ENCODE measurements at regions not wholly inside any gene's neighbourhood (a gene's known extent, or its start where the extent isn't known, plus 50 kb on each side); places are given as distances from the start of the nearest gene placed in this dataset.
A peak's percentile ranks its signal among the peaks of the same experiment; 100 is the strongest.

GRCh38 chr13:38577048-38577447, 109.8 kb upstream of the FREM2 start (continued):
- TF ChIP-seq ATF2 (CRISPR knock-in tag; IDR thresholded peaks at IDR 0.05; ENCODE audit: borderline replicate concordance, low read depth) (no peak), HMGXB4 (CRISPR knock-in tag; IDR thresholded peaks at IDR 0.05) (no peak), FOXK1 (CRISPR knock-in tag; IDR thresholded peaks at IDR 0.05) (no peak), NFYB (CRISPR knock-in tag; conservative IDR thresholded peaks at IDR 0.05; ENCODE audit: low read depth) (no peak), STAT6 (CRISPR knock-in tag; conservative IDR thresholded peaks at IDR 0.05; ENCODE audit: low read depth) (no peak), ESRRA (CRISPR knock-in tag; IDR thresholded peaks at IDR 0.05; ENCODE audit: borderline replicate concordance) (no peak)

GRCh38 chr13:38582133-38582532, 104.7 kb upstream of the FREM2 start:
- ChIA-PET CTCF (interaction anchor here (0.6 to 1.8 kb wide), 44 partner anchors 10 to 1154 kb away, joined by 3 to 9 read pairs (median 3); partner anchors contain the start of genes FREM2 and UFM1), POLR2A (no interaction called here)
- TF ChIP-seq E2F4 (CRISPR knock-in tag; IDR thresholded peaks at IDR 0.05; ENCODE audit: borderline replicate concordance, low read depth) = no peak
- peak; percentile 27; the same call in 1 of the 2 replicates for TF ChIP-seq CTCF (IDR thresholded peaks at IDR 0.05)
- no peak overlapping the region for H3K27ac Mint-ChIP-seq
- DNase-seq (ENCODE audit: low spot score) (no peak), ATAC-seq (peak; percentile 91)
- H3K27me3 Mint-ChIP-seq (ENCODE audit: low read depth) = no peaks in the 10 kb centered on the region
- no peaks in the 10 kb centered on the region for H3K36me3 Mint-ChIP-seq
- H3K9me3 Mint-ChIP-seq = no peaks in the 10 kb centered on the region
- H3K4me1 Mint-ChIP-seq = peaks cover 3% of the 10 kb centered on the region; the same call in 1 of the 2 replicates
- no peak overlapping the region for H3K4me3 Mint-ChIP-seq

GRCh38 chr13:38590230-38590629, 96.6 kb upstream of the FREM2 start:
- Mint-ChIP-seq H3K9me3 (peaks cover 10% of the 10 kb centered on the region), H3K27ac (no peak overlapping the region), H3K4me3 (no peak overlapping the region), H3K36me3 (no peaks in the 10 kb centered on the region), H3K4me1 (no peaks in the 10 kb centered on the region), H3K27me3 (ENCODE audit: low read depth) (no peaks in the 10 kb centered on the region)
- no peak for ATAC-seq
- DNase-seq (ENCODE audit: low spot score) = no peak
- CTCF ChIA-PET = no interaction called here
- no peak for TF ChIP-seq ZNF532 (CRISPR knock-in tag; IDR thresholded peaks at IDR 0.05; ENCODE audit: borderline replicate concordance)
- TF ChIP-seq EMX1 (CRISPR knock-in tag; IDR thresholded peaks at IDR 0.05) = no peak
- no peak for TF ChIP-seq TEAD1 (CRISPR knock-in tag; IDR thresholded peaks at IDR 0.05)
- TF ChIP-seq NR3C1 (CRISPR knock-in tag; conservative IDR thresholded peaks at IDR 0.05; ENCODE audit: low read depth) = no peak
- TF ChIP-seq ATF3 (CRISPR knock-in tag; conservative IDR thresholded peaks at IDR 0.05) = no peak
- TF ChIP-seq ZNF317 (CRISPR knock-in tag; IDR thresholded peaks at IDR 0.05; ENCODE audit: borderline replicate concordance, low read depth) = no peak
- TF ChIP-seq HMGXB4 (CRISPR knock-in tag; IDR thresholded peaks at IDR 0.05) = no peak
- TF ChIP-seq CBFB (CRISPR knock-in tag; IDR thresholded peaks at IDR 0.05; ENCODE audit: low read depth) = no peak
- TF ChIP-seq JUN (CRISPR knock-in tag; IDR thresholded peaks at IDR 0.05) = no peak
- no peak for TF ChIP-seq FOXK1 (CRISPR knock-in tag; IDR thresholded peaks at IDR 0.05)
- no peak for TF ChIP-seq ESRRA (CRISPR knock-in tag; IDR thresholded peaks at IDR 0.05; ENCODE audit: borderline replicate concordance)
- POLR2A ChIA-PET = no interaction called here
